Gastroesophageal sphincter (tissue), 3 donors: ENCODE measurements at regions not wholly inside any gene's neighbourhood (a gene's known extent, or its start where the extent isn't known, plus 50 kb on each side); places are given as distances from the start of the nearest gene placed in this dataset.

ENCODE experiments used
- CTCF ChIP-seq, 4 experiments: fragments of 200-600 bp in 2 of 4; fragments of 450-650 bp in 2 of 4; sonication (generic) in 1 of 4; IDR thresholded peaks; one replicate each; pipeline ENCODE4 v1.5.1; 2017 to 2019; ENCODE audit warnings: antibody characterized with exemption in 4 of 4, mild to moderate bottlenecking in 2 of 4, moderate library complexity in 2 of 4
- POLR2AphosphoS5 ChIP-seq: sonication (generic); formaldehyde crosslinking; IDR thresholded peaks from one replicate; pipeline ENCODE4 v1.6.1; 2017; ENCODE audit warnings: antibody characterized with exemption

- TF ChIP-seq CTCF (IDR thresholded peaks at IDR 0.05) (no peak), POLR2AphosphoS5 (no peak)
Observed at GRCh38 chr18:41756141-41756540, 198.9 kb upstream of the PIK3C3 start.
